GM08714 (cell line): ENCODE measurements at regions not wholly inside any gene's neighbourhood (a gene's known extent, or its start where the extent isn't known, plus 50 kb on each side); places are given as distances from the start of the nearest gene placed in this dataset.

Source experiments
- H3K4me3 ChIP-seq: fragments of 200-500 bp; sonication (Bioruptor generic); 2 replicates; pipeline ENCODE4 v1.5.1; 2014; ENCODE audit warnings: mild to moderate bottlenecking, low read length, inconsistent platforms
- ZNF274 ChIP-seq: IDR thresholded peaks from 2 replicates; pipeline ENCODE4 v1.6.1; 2012; ENCODE audit warnings: mild to moderate bottlenecking, low read depth, low read length

DNA sequence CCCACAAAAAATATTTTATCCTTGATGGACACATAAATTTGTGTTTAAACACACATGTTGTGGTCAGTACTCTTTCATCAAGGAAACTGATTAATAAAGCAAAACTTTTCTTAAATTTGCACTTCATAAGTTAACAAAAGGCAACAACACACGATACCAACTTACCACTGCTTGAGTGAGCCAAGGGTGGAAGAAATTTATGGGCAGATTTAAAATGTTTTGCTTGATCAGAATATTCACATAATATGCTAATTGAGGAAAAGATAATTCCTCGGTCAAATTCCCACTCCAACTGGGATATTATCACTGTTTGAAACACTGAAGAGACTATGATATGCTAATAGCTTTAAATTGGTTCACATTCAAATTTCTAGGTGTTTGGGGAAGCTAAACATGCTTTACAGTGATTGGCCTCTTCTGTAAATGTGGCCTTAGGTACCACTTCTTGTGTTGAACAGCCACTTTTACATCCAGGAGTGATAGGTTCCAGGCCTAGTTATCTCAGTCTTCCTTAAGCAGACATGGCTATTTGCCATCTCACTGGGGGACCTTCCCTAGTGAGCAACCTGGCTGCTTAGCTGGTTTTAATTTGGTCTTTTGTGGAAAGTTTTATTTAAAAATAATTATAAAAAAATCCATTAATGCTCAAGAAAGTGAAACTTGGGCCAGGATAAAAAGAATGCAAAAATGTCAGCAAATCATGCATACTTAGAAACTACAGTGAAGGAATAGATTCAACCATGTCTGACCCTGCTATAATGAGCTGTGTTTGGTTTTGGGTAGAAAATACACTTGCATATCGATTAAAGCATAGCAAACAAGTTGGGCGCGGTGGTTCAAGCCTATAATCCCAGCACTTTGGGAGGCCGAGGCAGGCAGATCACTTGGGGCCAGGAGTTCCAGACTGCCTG, 221.2 kb upstream of the MAP3K7 start:
- no peak overlapping the region for H3K4me3 ChIP-seq
- TF ChIP-seq ZNF274: no peak

DNA sequence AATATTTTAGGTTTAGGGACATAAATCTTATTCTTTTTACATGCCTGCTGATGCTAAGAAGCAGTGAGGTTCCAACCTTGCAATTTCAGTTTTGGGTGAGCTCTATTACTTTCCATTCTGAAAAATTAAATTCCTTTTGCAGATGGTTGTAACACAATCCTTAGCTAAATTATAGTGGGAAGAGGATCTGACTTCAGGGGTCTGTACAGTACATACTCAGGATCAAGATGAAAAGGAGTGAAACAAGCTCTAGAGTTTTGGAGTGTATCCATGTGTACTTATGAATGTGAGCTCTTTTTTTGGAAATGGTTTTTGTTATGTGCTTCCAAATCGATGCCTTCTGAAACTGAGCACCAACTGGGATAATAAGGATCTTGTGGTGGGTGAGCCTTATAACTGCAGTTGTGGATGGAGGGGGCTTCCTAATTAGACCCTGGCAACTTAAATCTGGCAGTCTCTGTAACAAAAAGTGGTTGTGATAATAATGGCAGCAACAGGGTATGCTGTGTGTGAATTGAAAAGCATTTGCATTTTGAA, 218.8 kb upstream of the MAP3K7 start:
- no peak for TF ChIP-seq ZNF274
- no peak overlapping the region for H3K4me3 ChIP-seq

DNA sequence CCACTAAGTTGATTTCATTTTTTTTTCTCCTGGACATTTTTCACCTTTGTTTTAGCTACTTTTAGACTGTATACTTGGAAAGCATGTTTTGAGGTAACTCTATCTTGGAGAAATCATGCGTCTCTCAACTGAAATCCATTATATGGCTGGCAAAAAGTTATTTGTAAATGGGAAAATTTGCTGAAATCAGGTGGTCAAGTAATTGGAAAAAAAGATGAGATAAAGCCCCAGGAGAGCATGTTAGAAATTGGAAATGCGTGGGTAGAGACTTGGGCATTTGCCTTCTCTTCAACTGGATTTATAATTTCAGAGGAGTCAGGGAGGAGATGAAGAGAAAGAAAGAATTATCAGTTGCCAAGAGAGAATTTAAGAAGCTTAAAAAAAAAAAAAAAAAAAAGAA, 217.1 kb upstream of the MAP3K7 start:
- no peak overlapping the region for H3K4me3 ChIP-seq
- no peak for TF ChIP-seq ZNF274

DNA sequence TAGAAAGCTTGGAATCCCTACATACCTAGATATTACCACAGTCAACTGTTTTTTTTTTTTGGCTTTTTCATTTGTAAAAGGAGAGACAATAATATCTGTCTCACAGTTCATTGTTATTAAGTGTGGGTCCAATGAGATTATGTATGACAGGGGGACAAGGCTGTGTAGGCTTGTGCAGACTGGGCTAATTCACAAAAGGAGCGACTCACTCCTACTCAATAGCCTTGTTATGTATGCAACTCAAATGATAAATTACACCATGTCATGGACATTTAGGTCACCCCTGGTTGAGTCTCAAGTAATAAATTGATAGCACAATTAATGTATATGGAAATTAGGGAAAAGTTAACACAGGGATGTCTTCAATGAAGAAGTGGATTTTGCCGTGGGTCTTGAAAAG, 208.2 kb upstream of the MAP3K7 start:
- no peak overlapping the region for H3K4me3 ChIP-seq
- no peak for TF ChIP-seq ZNF274

DNA sequence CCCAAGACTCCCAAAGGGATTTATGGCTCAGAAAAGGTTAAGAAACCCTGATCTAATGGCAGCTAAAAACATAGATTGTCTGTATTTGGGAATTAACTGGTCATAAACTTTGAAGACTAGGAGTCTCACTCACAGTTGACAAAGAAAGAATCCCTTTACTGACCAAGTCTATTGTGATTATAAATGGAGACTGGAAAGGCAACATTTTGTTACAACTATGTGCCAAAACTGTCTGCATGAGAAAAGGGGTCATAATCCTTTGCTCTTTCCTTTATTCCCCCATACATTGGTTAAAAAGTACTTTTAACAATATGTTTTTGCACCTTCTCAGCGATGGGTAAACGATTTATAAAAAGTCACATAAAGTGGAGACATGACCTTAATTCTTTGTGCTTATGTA, 206.9 kb upstream of the MAP3K7 start:
- H3K4me3 ChIP-seq: no peak overlapping the region
- no peak for TF ChIP-seq ZNF274

DNA sequence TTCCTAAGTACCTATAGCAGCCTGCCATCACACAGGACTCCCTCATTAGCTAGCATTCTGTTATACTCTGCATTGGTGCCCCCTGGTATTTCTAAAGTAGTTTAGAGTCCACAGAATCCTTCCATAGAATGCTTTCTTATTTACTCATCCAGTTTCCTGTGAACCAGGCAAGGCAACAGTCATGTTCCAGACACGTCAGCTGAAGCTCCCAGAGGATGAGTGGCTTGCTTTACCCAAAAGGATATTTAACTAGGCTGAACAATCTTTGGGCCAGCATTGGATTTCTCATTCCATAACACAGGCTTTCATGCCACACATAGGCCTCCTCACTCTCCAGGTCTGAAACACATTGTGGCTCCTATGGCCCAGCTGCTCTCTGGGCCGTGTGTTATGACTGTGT, 203.8 kb upstream of the MAP3K7 start:
- no peak overlapping the region for H3K4me3 ChIP-seq
- TF ChIP-seq ZNF274: no peak

DNA sequence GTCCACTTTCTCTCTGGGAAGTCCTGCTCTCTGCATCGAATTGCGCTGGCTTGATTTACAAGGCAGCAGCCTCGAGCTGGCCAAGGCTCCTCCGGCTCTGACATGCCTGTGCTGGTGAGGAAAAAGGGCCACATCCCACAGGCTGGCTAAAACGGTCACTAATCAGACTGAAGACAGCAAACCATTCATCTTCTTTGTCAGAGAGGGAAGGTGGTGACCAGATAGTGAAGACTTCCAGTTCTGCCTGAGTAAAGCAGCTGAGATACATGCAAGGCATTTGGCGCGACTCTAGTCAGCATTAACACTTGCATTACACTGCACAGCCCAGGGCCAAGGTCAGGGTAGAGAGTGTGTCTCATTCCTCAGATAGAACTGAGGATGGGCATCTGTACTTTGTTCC, 203.2 kb upstream of the MAP3K7 start:
- H3K4me3 ChIP-seq: no peak overlapping the region
- TF ChIP-seq ZNF274: no peak

DNA sequence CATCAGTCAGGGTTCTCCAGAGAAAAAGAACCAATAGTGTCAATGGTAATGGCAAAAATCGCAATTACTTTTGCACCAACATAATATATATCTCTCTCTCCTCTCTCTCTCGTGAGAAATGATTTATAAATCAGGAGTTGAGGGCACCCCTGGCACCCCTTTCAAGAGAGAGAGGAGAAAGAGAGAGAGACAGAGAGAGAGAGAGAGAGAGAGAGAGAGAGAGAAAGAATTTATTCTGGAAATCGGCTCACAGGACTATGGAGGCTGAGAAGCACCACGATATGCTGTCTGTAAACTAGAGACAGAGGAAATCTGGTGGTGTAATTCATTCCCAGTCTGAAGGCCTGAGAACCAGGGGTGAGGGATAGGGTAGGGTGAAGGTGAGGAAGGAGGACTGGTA, 201.9 kb upstream of the MAP3K7 start:
- TF ChIP-seq ZNF274: no peak
- no peak overlapping the region for H3K4me3 ChIP-seq

DNA sequence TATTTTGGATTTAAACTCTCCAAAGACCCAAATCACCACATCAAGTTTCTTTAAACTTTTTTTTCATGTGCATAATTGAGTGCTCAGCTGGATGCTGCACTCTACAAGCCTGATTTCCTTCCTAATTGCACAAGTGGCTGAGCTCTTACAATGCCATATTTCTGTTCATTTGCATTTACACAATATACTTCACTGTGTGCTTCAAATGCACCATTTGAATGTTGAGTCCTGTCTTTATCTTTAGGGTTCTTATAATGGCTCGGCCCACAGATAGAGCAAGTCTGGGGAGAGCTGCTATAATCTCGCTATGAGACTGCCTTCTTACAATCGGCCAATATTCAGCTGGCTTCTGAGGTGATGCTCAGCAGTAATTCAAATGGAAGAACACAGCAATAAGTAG, 200.6 kb upstream of the MAP3K7 start:
- no peak for TF ChIP-seq ZNF274

DNA sequence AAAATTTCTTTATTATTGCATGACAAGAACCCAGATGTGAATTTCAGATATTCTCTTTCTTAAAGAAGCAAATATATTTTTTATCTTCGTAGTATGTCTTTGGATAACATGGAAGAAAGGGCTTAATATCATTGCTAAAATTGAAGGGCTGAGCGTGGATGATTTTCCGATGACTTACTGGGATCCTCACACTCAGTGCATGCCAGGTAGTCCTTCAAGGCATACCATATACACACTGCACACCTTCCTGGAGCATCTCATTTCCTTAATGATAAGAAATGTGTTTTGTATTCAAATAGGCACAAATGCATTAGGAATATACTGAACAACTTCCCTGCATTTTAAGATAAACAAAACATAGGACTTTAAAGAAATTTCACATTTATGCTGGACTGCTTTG, 193.9 kb upstream of the MAP3K7 start:
- no peak for TF ChIP-seq ZNF274

More for the DNA sequence above, 200.6 kb upstream of the MAP3K7 start:
- H3K4me3 ChIP-seq: no peak overlapping the region

DNA sequence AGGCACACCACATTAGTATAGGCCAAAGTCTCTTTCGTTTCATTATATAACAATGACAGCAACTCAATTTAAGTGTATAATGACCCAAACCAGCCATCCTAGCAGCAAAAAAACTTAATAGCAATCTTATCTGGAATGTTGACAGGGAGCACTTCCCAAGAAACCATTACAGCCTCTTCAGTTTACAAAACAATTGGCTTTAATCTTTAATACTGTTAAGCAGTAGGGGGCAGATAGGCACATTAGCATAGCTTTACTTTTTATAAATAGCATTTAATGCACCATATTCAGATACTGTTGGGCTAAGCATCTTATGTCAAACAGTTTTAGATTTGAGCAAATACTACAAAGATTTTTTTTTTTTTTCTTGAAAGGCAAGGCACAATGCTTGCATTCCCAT, 193.3 kb upstream of the MAP3K7 start:
- no peak for TF ChIP-seq ZNF274
- no peak overlapping the region for H3K4me3 ChIP-seq

More for the DNA sequence above, 193.9 kb upstream of the MAP3K7 start:
- no peak overlapping the region for H3K4me3 ChIP-seq

DNA sequence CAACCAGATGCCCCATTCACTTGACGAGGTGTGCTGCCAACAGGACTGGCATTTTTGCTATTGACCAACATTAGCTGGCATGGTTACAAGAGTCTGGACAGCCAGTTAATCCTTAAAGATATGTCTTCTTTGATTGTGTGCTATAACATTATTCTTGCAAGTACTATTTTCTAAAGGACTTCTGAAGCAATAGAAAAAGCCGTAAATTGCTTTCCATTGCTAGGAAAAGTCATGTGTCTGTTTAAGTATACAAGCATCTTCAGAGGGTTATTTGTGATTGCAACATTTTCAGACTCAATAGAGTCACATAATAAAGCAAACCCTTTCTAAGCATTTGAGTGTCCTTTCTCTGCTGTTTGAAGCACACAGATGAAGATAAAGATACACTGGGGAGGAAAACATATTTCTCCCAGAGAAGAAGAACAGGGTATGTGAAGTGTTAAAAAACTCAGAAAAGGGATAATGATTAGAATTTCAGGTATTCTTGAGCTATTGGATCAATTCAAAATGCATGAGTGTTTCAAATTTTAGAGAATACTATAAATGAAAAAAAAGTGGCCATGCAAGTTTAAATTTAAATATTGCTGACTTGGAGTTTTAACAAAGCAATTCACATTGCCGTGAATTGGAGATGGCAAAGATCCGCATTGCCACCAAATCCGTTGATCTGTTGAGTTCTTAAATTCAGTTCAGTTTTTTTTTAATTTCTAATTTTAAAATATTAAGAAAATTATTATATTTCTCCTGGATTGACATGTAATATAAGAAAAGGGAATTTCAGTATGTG, 191.7 kb upstream of the MAP3K7 start:
- no peak overlapping the region for H3K4me3 ChIP-seq
- no peak for TF ChIP-seq ZNF274

DNA sequence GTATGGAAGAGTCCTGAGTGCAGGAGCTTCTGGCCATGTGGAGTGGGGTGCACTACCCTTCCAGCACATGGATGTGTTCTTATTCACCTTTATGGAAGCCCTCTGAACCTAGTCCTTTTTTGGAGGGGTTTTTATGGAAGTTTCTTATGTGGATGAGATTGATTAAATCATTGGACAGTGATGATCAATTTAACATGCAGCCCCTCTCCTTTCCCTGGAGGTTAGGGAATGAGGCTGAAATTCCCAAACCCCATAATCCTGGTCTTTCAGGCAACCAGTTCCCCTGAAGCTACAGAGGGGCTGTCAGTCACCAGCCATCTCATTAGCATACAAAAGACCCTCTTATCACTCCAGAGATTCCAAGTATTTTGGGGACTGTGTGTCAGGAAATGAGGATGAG, 183.9 kb upstream of the MAP3K7 start:
- no peak overlapping the region for H3K4me3 ChIP-seq
- no peak for TF ChIP-seq ZNF274

DNA sequence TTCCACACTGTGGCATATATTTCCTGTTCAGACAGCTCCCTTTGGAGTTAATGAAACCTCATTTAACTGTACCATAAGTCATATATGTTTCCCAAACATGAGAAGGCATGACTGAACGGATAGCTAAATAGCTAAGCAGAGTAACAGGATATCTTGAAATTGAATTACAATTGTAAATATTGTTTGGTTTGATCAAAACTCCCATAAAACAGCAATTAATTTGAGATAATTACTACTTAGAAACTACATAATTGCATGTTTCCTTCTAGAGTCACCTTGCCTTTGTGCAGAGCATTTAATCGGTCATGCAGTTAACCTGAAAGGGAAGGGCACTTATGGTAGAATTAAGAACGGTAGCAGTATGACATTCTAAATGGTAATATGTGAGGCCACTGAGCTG, 179.0 kb upstream of the MAP3K7 start:
- H3K4me3 ChIP-seq: no peak overlapping the region
- no peak for TF ChIP-seq ZNF274

DNA sequence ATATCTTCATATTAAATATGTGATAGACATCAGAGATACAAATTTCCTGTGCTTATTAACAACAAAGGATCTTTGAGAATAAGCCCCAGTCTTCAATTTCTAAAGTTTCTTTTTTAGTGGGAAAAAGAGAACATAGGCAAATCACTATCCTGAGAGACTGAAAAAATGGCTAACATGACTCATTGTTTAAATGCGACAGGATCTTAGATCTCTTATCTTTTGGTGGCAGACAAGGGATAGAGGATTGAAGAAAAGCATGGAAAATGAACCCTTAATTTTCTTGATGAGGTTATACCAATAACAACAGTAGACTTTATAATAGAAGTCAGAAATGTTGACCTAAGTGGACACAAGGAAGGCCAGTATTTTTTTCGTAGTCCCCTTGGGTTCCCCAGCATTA, 178.6 kb upstream of the MAP3K7 start:
- no peak for TF ChIP-seq ZNF274
- H3K4me3 ChIP-seq: no peak overlapping the region
